ENCODE measurements at regions not wholly inside any gene's neighbourhood (a gene's known extent, or its start where the extent isn't known, plus 50 kb on each side); places are given as distances from the start of the nearest gene placed in this dataset.

- H3K36me3 ChIP-seq (ENCODE audit: control insufficient read depth, low read length): no peaks in the 10 kb centered on the region
- no peak overlapping the region for H3K4me2 ChIP-seq (ENCODE audit: low read length)
- H3K27me3 ChIP-seq (ENCODE audit: control insufficient read depth, low read length): peaks cover 29% of the 10 kb centered on the region
- peaks cover 14% of the 10 kb centered on the region for H3K4me1 ChIP-seq (ENCODE audit: control insufficient read depth, low read length)
- no peaks in the 10 kb centered on the region for H3K9me2 ChIP-seq (replicated peaks; ENCODE audit: control insufficient read depth, low read length)
- H3F3A ChIP-seq (ENCODE audit: control insufficient read depth, insufficient read depth): no peaks in the 10 kb centered on the region
- peaks cover 9% of the 10 kb centered on the region for H3K9me3 ChIP-seq (ENCODE audit: control insufficient read depth, insufficient read depth, low read length)
- no peaks in the 10 kb centered on the region for H4K20me1 ChIP-seq (ENCODE audit: control insufficient read depth, insufficient read depth, low read depth, low read length)
- H3K79me2 ChIP-seq (ENCODE audit: control insufficient read depth, low read length): no peaks in the 10 kb centered on the region
- H3K4me3 ChIP-seq (ENCODE audit: low read length): no peak overlapping the region
- no peak for TF ChIP-seq CTCF (IDR thresholded peaks at IDR 0.05; ENCODE audit: low read depth, low read length, poor library complexity, severe bottlenecking)
- no peak for TF ChIP-seq EZH2phosphoT487 (IDR thresholded peaks at IDR 0.05; ENCODE audit: borderline replicate concordance, low read length)
- H3K27ac ChIP-seq (ENCODE audit: low read depth, low read length): no peak overlapping the region
Measured at GRCh38 chr15:69748131-69748530, 295.5 kb downstream of the RPLP1 start.

GRCh38 chr15:69748576-69749185 is 296.1 kb downstream of the RPLP1 start:
- no peak overlapping the region for H3K4me2 ChIP-seq (ENCODE audit: low read length)
- H3K36me3 ChIP-seq (ENCODE audit: control insufficient read depth, low read length): no peaks in the 10 kb centered on the region
- no peaks in the 10 kb centered on the region for H4K20me1 ChIP-seq (ENCODE audit: control insufficient read depth, insufficient read depth, low read depth, low read length)
- H3K4me1 ChIP-seq (ENCODE audit: control insufficient read depth, low read length): peaks cover 14% of the 10 kb centered on the region
- peaks cover 27% of the 10 kb centered on the region for H3K27me3 ChIP-seq (ENCODE audit: control insufficient read depth, low read length)
- H3K27ac ChIP-seq (ENCODE audit: low read depth, low read length): no peak overlapping the region
- no peak for TF ChIP-seq EZH2phosphoT487 (IDR thresholded peaks at IDR 0.05; ENCODE audit: borderline replicate concordance, low read length)
- TF ChIP-seq CTCF (IDR thresholded peaks at IDR 0.05; ENCODE audit: low read depth, low read length, poor library complexity, severe bottlenecking): no peak
- H3K9me2 ChIP-seq (replicated peaks; ENCODE audit: control insufficient read depth, low read length): no peaks in the 10 kb centered on the region
- peaks cover 14% of the 10 kb centered on the region for H3K9me3 ChIP-seq (ENCODE audit: control insufficient read depth, insufficient read depth, low read length)
- no peaks in the 10 kb centered on the region for H3F3A ChIP-seq (ENCODE audit: control insufficient read depth, insufficient read depth)
- H3K79me2 ChIP-seq (ENCODE audit: control insufficient read depth, low read length): no peaks in the 10 kb centered on the region
- no peak overlapping the region for H3K4me3 ChIP-seq (ENCODE audit: low read length)

- Histone ChIP-seq H4K20me1 (ENCODE audit: control insufficient read depth, insufficient read depth, low read depth, low read length) (no peaks in the 10 kb centered on the region), H3K4me1 (ENCODE audit: control insufficient read depth, low read length) (peaks cover 13% of the 10 kb centered on the region), H3K4me2 (ENCODE audit: low read length) (no peak overlapping the region), H3K36me3 (ENCODE audit: control insufficient read depth, low read length) (no peaks in the 10 kb centered on the region), H3K4me3 (ENCODE audit: low read length) (no peak overlapping the region), H3K9me2 (replicated peaks; ENCODE audit: control insufficient read depth, low read length) (no peaks in the 10 kb centered on the region), H3K27ac (ENCODE audit: low read depth, low read length) (no peak overlapping the region), H3K27me3 (ENCODE audit: control insufficient read depth, low read length) (peaks cover 31% of the 10 kb centered on the region), H3K9me3 (ENCODE audit: control insufficient read depth, insufficient read depth, low read length) (peaks cover 18% of the 10 kb centered on the region), H3K79me2 (ENCODE audit: control insufficient read depth, low read length) (no peaks in the 10 kb centered on the region), H3F3A (ENCODE audit: control insufficient read depth, insufficient read depth) (no peaks in the 10 kb centered on the region)
- TF ChIP-seq EZH2phosphoT487 (IDR thresholded peaks at IDR 0.05; ENCODE audit: borderline replicate concordance, low read length) (no peak), CTCF (IDR thresholded peaks at IDR 0.05; ENCODE audit: low read depth, low read length, poor library complexity, severe bottlenecking) (no peak)
Measured at GRCh38 chr15:69749274-69749673, 296.7 kb downstream of the RPLP1 start.

All from DOHH2 (cell line).